GM19468 (cell line): ENCODE measurements at regions not wholly inside any gene's neighbourhood (a gene's known extent, or its start where the extent isn't known, plus 50 kb on each side); places are given as distances from the start of the nearest gene placed in this dataset.
"Not testable (repeated sequence)": the region's sequence is repeated elsewhere in the genome, so short reads cannot be mapped to it uniquely, and the experiment has no call there.

ENCODE experiments used
- ATAC-seq: cut with Tn5 transposase; IDR thresholded peaks from one replicate; pipeline ENCODE4 v1.9.1; 2021; ENCODE audit warnings: mild to moderate bottlenecking, moderate library complexity, moderate number of reproducible peaks; ENCODE audit not compliant: unreplicated experiment; ENCODE audit errors: extremely low read depth

GRCh38 chrX:43315622-43316021 is 340.5 kb upstream of the MAOA start:
- no peak for ATAC-seq

DNA sequence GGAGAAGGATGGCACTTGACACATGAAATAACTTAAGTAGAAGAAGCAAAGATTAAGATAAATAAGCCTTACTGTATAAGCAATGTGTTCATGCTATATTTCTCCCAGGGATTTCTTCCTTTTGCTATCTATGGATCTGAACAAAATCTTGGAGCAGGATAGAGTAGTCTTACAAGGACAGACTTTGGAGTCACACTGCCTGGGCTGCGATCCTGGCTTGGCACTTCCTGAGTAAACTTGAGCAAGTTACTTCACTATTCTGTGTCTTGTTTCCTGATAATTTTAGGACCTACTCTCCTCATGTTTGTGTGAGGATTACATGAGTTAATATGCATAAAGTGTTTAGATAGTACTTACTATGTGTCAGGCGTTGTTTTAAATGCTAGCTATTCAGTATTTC is 340.0 kb upstream of the MAOA start:
- ATAC-seq = no peak

- ATAC-seq = no peak
Measured at GRCh38 chrX:43317378-43317777, 338.7 kb upstream of the MAOA start.

- no peak for ATAC-seq
Measured at GRCh38 chrX:43328358-43328946, 327.6 kb upstream of the MAOA start.

- ATAC-seq = no peak
Measured at GRCh38 chrX:43333543-43333942, 322.6 kb upstream of the MAOA start.

DNA sequence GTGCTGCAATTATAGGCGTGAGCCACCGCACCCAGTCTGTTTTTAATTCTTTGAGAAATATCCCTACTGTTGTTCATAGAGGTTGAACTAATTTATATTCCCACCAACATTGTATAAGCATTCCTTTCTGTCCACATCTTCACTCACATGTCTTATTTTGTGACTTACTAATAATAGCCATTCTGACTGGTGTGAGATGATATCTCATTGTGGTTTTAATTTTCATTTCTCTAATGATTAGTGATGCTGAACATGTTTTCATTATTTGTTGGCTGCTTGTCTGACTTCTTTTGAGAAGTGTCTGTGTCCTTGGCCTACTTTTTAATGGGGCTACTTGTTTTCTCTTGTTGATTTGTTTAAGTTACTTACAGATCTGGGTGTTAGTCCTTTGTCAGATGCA is 310.9 kb upstream of the MAOA start:
- no peak for ATAC-seq

GRCh38 chrX:43349363-43349762 is 306.7 kb upstream of the MAOA start:
- no peak for ATAC-seq

DNA sequence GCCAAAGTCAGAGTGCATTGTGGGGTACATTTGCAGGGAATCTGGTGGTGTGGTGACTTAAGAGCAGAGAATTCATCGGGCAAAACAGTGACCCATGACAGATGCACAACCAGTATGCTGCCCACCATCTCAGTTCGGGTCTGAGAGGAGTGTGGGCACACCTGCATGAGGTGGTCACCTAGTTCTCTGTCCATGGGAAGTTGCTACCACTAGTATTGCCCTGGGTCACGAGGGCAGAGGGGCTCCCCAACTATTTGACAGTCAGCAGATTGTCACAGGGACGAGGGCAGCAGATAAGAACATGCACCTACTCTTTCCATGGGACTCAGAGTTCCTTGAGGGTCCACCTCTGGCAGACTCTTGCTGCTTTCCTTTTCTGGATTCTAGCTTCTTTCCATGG is 305.2 kb upstream of the MAOA start:
- no peak for ATAC-seq

DNA sequence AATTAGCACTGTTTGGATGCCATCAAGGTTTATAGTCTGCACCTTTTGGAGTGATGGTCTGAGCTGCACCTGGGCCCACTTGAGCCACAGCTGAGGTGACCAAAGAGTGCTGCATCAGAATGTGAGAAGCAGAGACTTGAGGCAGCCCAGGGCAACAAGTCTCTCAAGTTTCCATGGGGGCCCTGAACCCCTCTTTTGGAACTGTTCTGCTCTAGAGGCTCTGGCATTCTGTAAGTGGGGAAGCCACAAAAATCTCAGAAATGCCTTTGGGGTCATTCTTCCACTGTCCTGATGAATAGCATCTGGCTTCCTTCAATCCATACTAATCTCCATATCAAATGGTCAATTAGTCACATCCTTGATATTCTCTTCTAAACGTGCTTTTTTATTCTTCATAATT is 298.4 kb upstream of the MAOA start:
- ATAC-seq = no peak

DNA sequence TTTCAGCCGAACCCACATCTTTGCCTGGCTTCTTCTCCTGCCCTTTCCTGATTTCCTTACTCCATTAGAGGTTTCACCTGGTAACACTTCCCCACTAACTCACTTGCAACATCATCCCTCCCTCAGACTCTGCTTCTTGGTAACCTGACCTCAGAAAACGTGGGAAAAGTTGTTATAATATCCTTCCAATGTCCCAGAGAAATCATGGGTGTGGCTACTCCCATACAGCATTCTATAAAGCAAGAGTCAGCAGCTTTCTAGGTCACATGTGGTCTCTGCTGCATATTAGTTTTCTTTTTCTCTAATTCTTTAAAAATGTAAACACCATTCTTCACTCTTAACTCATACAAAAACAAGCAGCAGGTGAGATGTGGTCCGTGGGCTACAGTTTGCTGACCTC is 283.1 kb upstream of the MAOA start:
- ATAC-seq = no peak

GRCh38 chrX:43375136-43375535 is 281.0 kb upstream of the MAOA start:
- no peak for ATAC-seq

- ATAC-seq = no peak
Measured at GRCh38 chrX:43380704-43381103, 275.4 kb upstream of the MAOA start.

GRCh38 chrX:43386875-43387274 is 269.2 kb upstream of the MAOA start:
- no peak for ATAC-seq

GRCh38 chrX:43405191-43405590 is 250.9 kb upstream of the MAOA start:
- ATAC-seq = no peak

DNA sequence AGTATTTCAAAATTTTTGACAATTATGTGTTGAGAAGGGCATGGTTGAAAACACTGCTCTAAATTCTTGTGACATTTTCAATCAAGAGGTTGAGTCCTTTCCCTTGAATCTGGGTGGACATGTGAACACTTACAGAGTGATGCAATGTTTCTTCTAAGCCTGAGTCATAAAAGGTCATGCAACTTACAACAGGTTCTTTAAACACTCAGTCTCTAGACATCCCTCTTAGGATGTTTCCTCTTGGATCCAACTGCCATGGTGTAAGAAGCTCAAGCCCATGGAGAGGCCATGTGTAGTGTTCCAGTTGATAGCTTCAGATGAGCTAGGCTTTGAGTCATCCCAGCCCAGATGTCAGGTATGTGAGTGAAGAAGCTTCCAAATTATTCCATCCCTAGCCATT is 232.2 kb upstream of the MAOA start:
- ATAC-seq = no peak

- no peak for ATAC-seq
Measured at GRCh38 chrX:43436517-43436916, 219.6 kb upstream of the MAOA start.

GRCh38 chrX:43446752-43447151 is 209.3 kb upstream of the MAOA start:
- no peak for ATAC-seq

- no peak for ATAC-seq
Measured at GRCh38 chrX:43448688-43449087, 207.4 kb upstream of the MAOA start.

DNA sequence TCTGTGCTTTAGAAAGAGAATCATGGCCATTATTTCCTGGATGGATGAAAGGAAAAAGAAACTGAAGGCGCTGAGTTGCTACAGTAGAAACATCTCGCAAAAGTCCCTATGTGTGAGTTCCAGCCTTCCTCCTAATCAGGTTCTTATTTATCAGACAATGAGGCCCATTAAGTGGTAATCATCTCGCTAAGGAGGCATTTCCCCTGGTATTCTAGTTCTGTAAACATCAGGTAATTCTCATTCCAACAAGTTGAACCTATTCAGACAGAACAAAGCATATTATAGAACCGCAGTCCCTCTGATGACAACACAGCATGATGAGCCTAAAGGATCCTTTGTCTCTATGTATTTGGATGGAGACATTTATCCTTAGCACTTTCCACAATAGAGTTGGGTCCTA is 205.7 kb upstream of the MAOA start:
- ATAC-seq = no peak

- ATAC-seq = not testable (repeated sequence)
Measured at GRCh38 chrX:43451976-43452686, 204.0 kb upstream of the MAOA start.

GRCh38 chrX:43456063-43456462 is 200.0 kb upstream of the MAOA start:
- ATAC-seq = no peak

GRCh38 chrX:43456906-43457305 is 199.2 kb upstream of the MAOA start:
- ATAC-seq = no peak
